ENCODE measurements at regions not wholly inside any gene's neighbourhood (a gene's known extent, or its start where the extent isn't known, plus 50 kb on each side); places are given as distances from the start of the nearest gene placed in this dataset.

GRCh38 chr10:130817046-130817624 lies 494.4 kb downstream of the TCERG1L start:
- DNase-seq: no peak

- no peak for DNase-seq
These were observed 493.8 kb downstream of the TCERG1L start for GRCh38 chr10:130817674-130818073.

GRCh38 chr10:130820880-130821482 lies 490.5 kb downstream of the TCERG1L start:
- no peak for DNase-seq

- DNase-seq: no peak
These were observed 487.1 kb downstream of the TCERG1L start for GRCh38 chr10:130824230-130825014.

- no peak for DNase-seq
These were observed 477.9 kb downstream of the TCERG1L start for GRCh38 chr10:130833596-130833995.

GRCh38 chr10:130834170-130834569 lies 477.4 kb downstream of the TCERG1L start:
- no peak for DNase-seq

- no peak for DNase-seq
These were observed 476.9 kb downstream of the TCERG1L start for GRCh38 chr10:130834573-130834972.

GRCh38 chr10:130835068-130835467 lies 476.5 kb downstream of the TCERG1L start:
- no peak for DNase-seq

GRCh38 chr10:130836344-130836743 lies 475.2 kb downstream of the TCERG1L start:
- no peak for DNase-seq

GRCh38 chr10:130843051-130843653 lies 468.4 kb downstream of the TCERG1L start:
- DNase-seq: no peak

GRCh38 chr10:130844310-130844709 lies 467.2 kb downstream of the TCERG1L start:
- no peak for DNase-seq

- no peak for DNase-seq
These were observed 464.4 kb downstream of the TCERG1L start for GRCh38 chr10:130847170-130847569.

- DNase-seq: no peak
These were observed 462.7 kb downstream of the TCERG1L start for GRCh38 chr10:130848855-130849254.

GRCh38 chr10:130854151-130854550 lies 457.4 kb downstream of the TCERG1L start:
- no peak for DNase-seq

GRCh38 chr10:130857631-130858295 lies 453.8 kb downstream of the TCERG1L start:
- DNase-seq: no peak

- no peak for DNase-seq
These were observed 452.9 kb downstream of the TCERG1L start for GRCh38 chr10:130858626-130859025.

- no peak for DNase-seq
These were observed 452.1 kb downstream of the TCERG1L start for GRCh38 chr10:130859427-130859826.

GRCh38 chr10:130862122-130862521 lies 449.4 kb downstream of the TCERG1L start:
- DNase-seq: no peak

GRCh38 chr10:130862626-130863025 lies 448.9 kb downstream of the TCERG1L start:
- no peak for DNase-seq

- DNase-seq: no peak
These were observed 448.5 kb downstream of the TCERG1L start for GRCh38 chr10:130863044-130863443.

GRCh38 chr10:130864961-130865818 lies 446.3 kb downstream of the TCERG1L start:
- no peak for DNase-seq

Measured in muscle of arm (tissue), 1 donor.